B cell (primary cell): ENCODE measurements at regions not wholly inside any gene's neighbourhood (a gene's known extent, or its start where the extent isn't known, plus 50 kb on each side); places are given as distances from the start of the nearest gene placed in this dataset.

ENCODE experiments used
- ATAC-seq: fragments of 200-7000 bp; cut with Tn5 transposase; one replicate; pipeline ENCODE4 v1.10.0; 2021; ENCODE audit warnings: low read depth, mild to moderate bottlenecking, moderate number of reproducible peaks, moderate library complexity
- CTCF ChIA-PET: fragments of 350-600 bp; sonication (Branson Sonifier 250); formaldehyde crosslinking; loops from one replicate; lab custom pipeline; 2021; ENCODE audit warnings: antibody characterized with exemption, inconsistent platforms; lab: Charles Lee
- POLR2A ChIA-PET: fragments of 350-600 bp; sonication (Branson Sonifier 250); formaldehyde crosslinking; loops from one replicate; lab custom pipeline; 2021; ENCODE audit warnings: antibody characterized with exemption; lab: Charles Lee
- DNase-seq: peaks from one replicate; pipeline ENCODE4 v3.0.0; 2013
- H2AFZ ChIP-seq: 2 replicates; pipeline ENCODE4 v1.6.1; 2012; ENCODE audit warnings: mild to moderate bottlenecking, low read depth, low read length; ENCODE audit not compliant: insufficient read depth, poor library complexity, severe bottlenecking
- H3K27ac ChIP-seq, 2 donors: 1 replicate in 1 of 2; 2 replicates in 1 of 2; pipeline ENCODE4 v1.5.1; 2012 to 2013; ENCODE audit warnings: low read length in 2 of 2, mild to moderate bottlenecking in 2 of 2, moderate library complexity in 1 of 2
- H3K27me3 ChIP-seq, 4 experiments: fragments of 200-600 bp in 1 of 4; sonication (generic) in 1 of 4; replicated peaks in 1 of 4; 1 replicate in 2 of 4; 2 replicates in 2 of 4; pipeline versions ENCODE4 v1.6.1 to v1.7.0; 2013 to 2016; ENCODE audit warnings: low read length in 3 of 4, mild to moderate bottlenecking in 2 of 4, mixed read lengths in 1 of 4, moderate library complexity in 1 of 4; ENCODE audit not compliant: insufficient read depth in 4 of 4, control insufficient read depth in 3 of 4; ENCODE audit errors: control extremely low read depth in 1 of 4
- H3K36me3 ChIP-seq, 2 experiments: replicated peaks in 1 of 2; 1 replicate in 1 of 2; 2 replicates in 1 of 2; pipeline versions ENCODE4 v1.6.1 to v1.7.1; 2013; ENCODE audit warnings: low read length in 1 of 2; ENCODE audit not compliant: insufficient read depth in 2 of 2, control insufficient read depth in 1 of 2; ENCODE audit errors: control extremely low read depth in 1 of 2, extremely low read depth in 1 of 2
- H3K4me1 ChIP-seq, 2 donors: fragments of 200-600 bp in 1 of 2; sonication (generic) in 1 of 2; 1 replicate in 1 of 2; 2 replicates in 1 of 2; pipeline versions ENCODE4 v1.5.1 to v1.6.1; 2013 to 2017; ENCODE audit warnings: low read length in 2 of 2; ENCODE audit not compliant: control insufficient read depth in 2 of 2, insufficient read depth in 2 of 2
- H3K4me2 ChIP-seq: replicated peaks from 2 replicates; pipeline ENCODE3; 2012; ENCODE audit warnings: mild to moderate bottlenecking, low read depth, low read length; ENCODE audit not compliant: poor library complexity, severe bottlenecking
- H3K4me3 ChIP-seq, 5 experiments: fragments of 200-600 bp in 1 of 5; sonication (generic) in 1 of 5; 1 replicate in 3 of 5; 2 replicates in 2 of 5; pipeline versions ENCODE4 v1.5.1 to v1.7.0; 2011 to 2016; ENCODE audit warnings: low read length in 4 of 5, mild to moderate bottlenecking in 4 of 5, low read depth in 2 of 5, control low read depth in 1 of 5, moderate library complexity in 1 of 5; ENCODE audit not compliant: insufficient read depth in 1 of 5; ENCODE audit errors: control extremely low read depth in 1 of 5, extremely low read depth in 1 of 5
- H3K79me2 ChIP-seq: fragments of 200-600 bp; sonication (generic); one replicate; pipeline ENCODE4 v1.6.0; 2016; ENCODE audit warnings: low read length; ENCODE audit not compliant: control insufficient read depth, insufficient read depth
- H3K9ac ChIP-seq: fragments of 200-600 bp; sonication (generic); 2 replicates; pipeline ENCODE4 v1.6.1; 2017; ENCODE audit warnings: mild to moderate bottlenecking, low read length, moderate library complexity
- H3K9me3 ChIP-seq, 3 donors: one replicate each; pipeline versions ENCODE4 v1.6.1 to v1.7.1; 2013; ENCODE audit warnings: low read length in 2 of 3; ENCODE audit not compliant: control insufficient read depth in 2 of 3, insufficient read depth in 1 of 3; ENCODE audit errors: control extremely low read depth in 1 of 3
- H4K20me1 ChIP-seq: 2 replicates; pipeline ENCODE4 v1.6.0; 2012; ENCODE audit warnings: mild to moderate bottlenecking, low read length; ENCODE audit not compliant: insufficient read depth, control insufficient read depth, poor library complexity, severe bottlenecking
- H3K27ac Mint-ChIP-seq: one replicate; pipeline ENCODE4 v1.8.0; 2021; ENCODE audit warnings: mixed read lengths
- H3K27me3 Mint-ChIP-seq: one replicate; pipeline ENCODE4 v1.8.0; 2021; ENCODE audit warnings: mixed read lengths
- H3K4me1 Mint-ChIP-seq: one replicate; pipeline ENCODE4 v1.8.0; 2021; ENCODE audit warnings: mixed read lengths
- H3K4me3 Mint-ChIP-seq: one replicate; pipeline ENCODE4 v1.8.0; 2021; ENCODE audit warnings: mixed read lengths
- H3K9me3 Mint-ChIP-seq: one replicate; pipeline ENCODE4 v1.8.0; 2022; ENCODE audit warnings: mixed read lengths; ENCODE audit not compliant: insufficient read depth
- CTCF ChIP-seq: fragments of 200-600 bp; IDR thresholded peaks from one replicate; pipeline ENCODE4 v1.8.0; 2022; ENCODE audit warnings: antibody characterized with exemption, mild to moderate bottlenecking
- EZH2 ChIP-seq: IDR thresholded peaks from 2 replicates; pipeline ENCODE4 v1.6.1; 2012; ENCODE audit warnings: borderline replicate concordance, low read depth, mild to moderate bottlenecking, moderate library complexity, low read length; ENCODE audit not compliant: insufficient read depth, poor library complexity, severe bottlenecking
- WGBS: methylation state at CpG from one replicate; pipeline ENCODE4 v1.1.5; 2013; ENCODE audit warnings: missing lambda C conversion rate; ENCODE audit not compliant: insufficient coverage; 5-methylcytosine and 5-hydroxymethylcytosine counted together
- intact Hi-C: fragments of 100-400 bp; cut with micrococcal nuclease; formaldehyde crosslinking; loops from one replicate; pipeline ENCODE4 v1.10.0; 2022

DNA sequence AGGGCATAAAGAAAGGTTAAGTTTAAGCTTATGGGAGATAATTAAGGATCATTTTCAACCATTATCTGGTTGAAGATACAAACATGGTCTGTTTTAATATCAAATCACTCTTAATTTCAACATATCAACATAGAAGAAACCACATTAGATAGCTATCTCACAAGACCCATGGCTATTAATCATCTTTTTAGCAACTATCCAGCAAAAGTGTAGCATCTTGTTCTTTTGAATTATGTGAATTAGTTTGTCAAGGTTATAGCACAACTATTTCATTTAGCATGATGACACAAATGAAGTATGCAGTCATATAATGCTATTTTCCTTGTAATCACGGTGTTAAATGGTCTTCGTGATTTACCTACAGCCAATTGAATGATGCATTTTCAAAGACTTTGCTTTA lies 58.9 kb upstream of the PPP1R9A start:
- peaks cover 0 to 19% (median 5%) of the 10 kb centered on the region in 3 donors for H3K9me3 ChIP-seq
- DNase-seq (no peak), ATAC-seq (no peak)
- no peaks in the 10 kb centered on the region for H3K36me3 ChIP-seq
- CTCF ChIA-PET = no interaction called here
- POLR2A ChIA-PET = no interaction called here
- TF ChIP-seq CTCF = no peak
- TF ChIP-seq EZH2 = no peak
- no CpG with 5 or more reads among the region's 2 CpGs for WGBS
- H3K27ac ChIP-seq = no peak overlapping the region
- H3K27me3 ChIP-seq = no peaks in the 10 kb centered on the region
- intact Hi-C loops = no loop called here
- H3K9me3 Mint-ChIP-seq = peaks cover 9% of the 10 kb centered on the region
- no peak overlapping the region for H3K9ac ChIP-seq
- H3K79me2 ChIP-seq = no peaks in the 10 kb centered on the region
- no peak overlapping the region for H3K4me3 Mint-ChIP-seq
- H3K4me1 Mint-ChIP-seq = no peaks in the 10 kb centered on the region
- H3K4me3 ChIP-seq = no peak overlapping the region
- H3K4me2 ChIP-seq = no peak overlapping the region
- no peak overlapping the region for H3K27ac Mint-ChIP-seq
- no peaks in the 10 kb centered on the region for H4K20me1 ChIP-seq
- H2AFZ ChIP-seq = no peak overlapping the region
- H3K4me1 ChIP-seq = no peaks in the 10 kb centered on the region
- H3K27me3 Mint-ChIP-seq = peaks cover 3% of the 10 kb centered on the region

DNA sequence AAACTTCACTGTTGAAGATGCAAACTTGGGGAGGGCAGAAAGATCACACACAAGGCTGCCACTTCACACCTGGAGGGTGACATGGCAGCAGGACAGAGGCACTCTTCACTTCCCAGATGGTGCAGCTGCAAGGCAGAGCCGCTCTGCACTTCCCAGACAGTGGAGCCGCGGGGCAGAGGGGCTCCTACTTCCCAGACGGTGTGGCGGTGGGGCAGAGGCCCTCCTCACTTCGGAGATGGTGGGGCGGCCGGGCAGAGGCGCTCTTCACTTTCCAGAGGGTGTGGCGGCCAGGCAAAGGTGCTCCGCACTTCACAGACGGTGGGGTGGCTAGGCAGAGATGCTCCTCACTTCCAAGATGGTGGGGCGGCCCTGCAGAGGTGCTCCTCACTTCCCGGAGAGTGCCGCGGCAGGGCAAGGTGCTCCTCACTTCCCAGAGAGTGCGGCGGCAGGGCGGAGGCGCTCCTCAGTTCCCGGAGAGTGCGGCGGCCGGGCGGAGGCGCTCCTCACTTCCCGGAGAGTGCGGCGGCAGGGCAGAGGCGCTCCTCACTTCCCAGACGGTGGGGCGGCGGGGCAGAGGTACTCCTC lies 58.3 kb upstream of the PPP1R9A start:
- Mint-ChIP-seq H3K4me3 (no peak overlapping the region), H3K9me3 (peaks cover 4% of the 10 kb centered on the region), H3K27me3 (peaks cover 3% of the 10 kb centered on the region), H3K27ac (no peak overlapping the region), H3K4me1 (no peaks in the 10 kb centered on the region)
- H3K9ac ChIP-seq = no peak overlapping the region
- POLR2A ChIA-PET = no interaction called here
- ATAC-seq (no peak), DNase-seq (no peak)
- H3K27ac ChIP-seq = no peak overlapping the region
- H2AFZ ChIP-seq = no peak overlapping the region
- CTCF ChIA-PET = no interaction called here
- H3K4me3 ChIP-seq = no peak overlapping the region
- no peaks in the 10 kb centered on the region for H3K79me2 ChIP-seq
- H3K4me2 ChIP-seq = no peak overlapping the region
- H4K20me1 ChIP-seq = no peaks in the 10 kb centered on the region
- no peaks in the 10 kb centered on the region for H3K27me3 ChIP-seq
- H3K9me3 ChIP-seq = peaks cover 0 to 19% (median 2%) of the 10 kb centered on the region in 3 donors
- H3K4me1 ChIP-seq = no peaks in the 10 kb centered on the region
- 87% methylated on average over 33 of the region's 33 CpGs for WGBS
- TF ChIP-seq EZH2 (no peak), CTCF (no peak)
- no peaks in the 10 kb centered on the region for H3K36me3 ChIP-seq
- intact Hi-C loops = no loop called here
